GM23338 (cell line): ENCODE measurements at regions not wholly inside any gene's neighbourhood (a gene's known extent, or its start where the extent isn't known, plus 50 kb on each side); places are given as distances from the start of the nearest gene placed in this dataset.
A peak's percentile ranks its signal among the peaks of the same experiment; 100 is the strongest.

Experiments
- ATAC-seq: fragments of 200-7000 bp; cut with Tn5 transposase; 3 replicates; pipeline ENCODE4 v1.9.1; 2020
- DNase-seq: peaks from one replicate; pipeline ENCODE4 v3.0.0-alpha.2; 2015; ENCODE audit warnings: low spot score
- H2AFZ ChIP-seq: fragments of 200-600 bp; sonication (generic); 2 replicates; pipeline ENCODE4 v1.8.0; 2016; ENCODE audit warnings: antibody characterized with exemption, mild to moderate bottlenecking, moderate library complexity
- H3F3A ChIP-seq: fragments of 200-600 bp; sonication (generic); replicated peaks from 2 replicates; pipeline ENCODE4 v1.8.0; 2017; ENCODE audit warnings: antibody characterized with exemption, mixed run types, low read depth
- H3K27ac ChIP-seq: fragments of 200-600 bp; sonication (generic); 2 replicates; pipeline ENCODE4 v1.6.1; 2016; ENCODE audit warnings: low read depth
- H3K27me3 ChIP-seq: fragments of 200-600 bp; sonication (generic); 2 replicates; pipeline ENCODE4 v1.8.0; 2016; ENCODE audit warnings: mild to moderate bottlenecking, mixed run types, moderate library complexity; ENCODE audit not compliant: insufficient read depth
- H3K36me3 ChIP-seq: fragments of 200-600 bp; sonication (generic); 2 replicates; pipeline ENCODE4 v1.8.0; 2016; ENCODE audit warnings: mild to moderate bottlenecking; ENCODE audit not compliant: insufficient read depth
- H3K4me1 ChIP-seq: fragments of 200-600 bp; sonication (generic); 2 replicates; pipeline ENCODE4 v1.8.0; 2016; ENCODE audit warnings: mild to moderate bottlenecking, moderate library complexity; ENCODE audit not compliant: insufficient read depth
- H3K4me2 ChIP-seq: fragments of 200-600 bp; sonication (generic); 2 replicates; pipeline ENCODE4 v1.7.1; 2017; ENCODE audit warnings: mixed run types
- H3K4me3 ChIP-seq: fragments of 200-600 bp; sonication (generic); 2 replicates; pipeline ENCODE4 v1.6.1; 2016; ENCODE audit warnings: mixed run types
- H3K79me2 ChIP-seq: fragments of 200-600 bp; sonication (generic); replicated peaks from 2 replicates; pipeline ENCODE4 v1.8.0; 2017; ENCODE audit warnings: mild to moderate bottlenecking; ENCODE audit not compliant: insufficient read depth
- H3K9me2 ChIP-seq: fragments of 200-600 bp; sonication (generic); 2 replicates; pipeline ENCODE4 v1.8.0; 2017; ENCODE audit not compliant: insufficient read depth
- H4K20me1 ChIP-seq: fragments of 200-600 bp; sonication (generic); replicated peaks from 2 replicates; pipeline ENCODE4 v1.8.0; 2017; ENCODE audit warnings: mild to moderate bottlenecking; ENCODE audit not compliant: insufficient read depth
- H3K27ac Mint-ChIP-seq: 2 replicates; pipeline ENCODE4 v1.8.0; 2020; ENCODE audit warnings: inconsistent platforms, mild to moderate bottlenecking, moderate library complexity, mixed read lengths
- H3K27me3 Mint-ChIP-seq: 3 replicates; pipeline ENCODE4 v1.8.0; 2022; ENCODE audit warnings: low read depth, mild to moderate bottlenecking, moderate library complexity, mixed read lengths, inconsistent platforms; ENCODE audit not compliant: insufficient read depth, poor library complexity
- H3K36me3 Mint-ChIP-seq: 3 replicates; pipeline ENCODE4 v1.8.0; 2021; ENCODE audit warnings: low read depth, mild to moderate bottlenecking, inconsistent platforms, moderate library complexity, mixed read lengths
- H3K4me1 Mint-ChIP-seq: 3 replicates; pipeline ENCODE4 v1.8.0; 2020; ENCODE audit warnings: mild to moderate bottlenecking, inconsistent platforms, mixed read lengths
- H3K4me3 Mint-ChIP-seq: 3 replicates; pipeline ENCODE4 v1.8.0; 2021; ENCODE audit warnings: moderate library complexity, mild to moderate bottlenecking, inconsistent platforms, mixed read lengths
- H3K9me3 Mint-ChIP-seq: 3 replicates; pipeline ENCODE4 v1.8.0; 2020; ENCODE audit warnings: moderate library complexity, mild to moderate bottlenecking, inconsistent platforms, mixed read lengths
- EZH2 ChIP-seq: fragments of 200-600 bp; sonication (generic); IDR thresholded peaks from one replicate; pipeline ENCODE4 v1.8.0; 2017; ENCODE audit warnings: antibody characterized with exemption, mild to moderate bottlenecking, low read depth; ENCODE audit not compliant: unreplicated experiment
- EZH2phosphoT487 ChIP-seq: fragments of 200-600 bp; sonication (generic); IDR thresholded peaks from one replicate; pipeline ENCODE4 v1.8.1; 2018; ENCODE audit warnings: antibody characterized with exemption; ENCODE audit not compliant: unreplicated experiment
- STAT1 ChIP-seq: IDR thresholded peaks from one replicate; pipeline ENCODE4 v1.6.1; 2016; ENCODE audit warnings: antibody characterized with exemption; ENCODE audit not compliant: unreplicated experiment
- ZNF114 ChIP-seq: fragments of 250-450 bp; sonication (Bioruptor Pico); IDR thresholded peaks from 2 replicates; pipeline ENCODE4 v1.5.0; 2020; ENCODE audit warnings: mild to moderate bottlenecking, moderate library complexity
- ZNF331 ChIP-seq: fragments of 250-450 bp; sonication (Bioruptor Pico); IDR thresholded peaks from 2 replicates; pipeline ENCODE4 v1.5.0; 2020; ENCODE audit warnings: low read depth, mild to moderate bottlenecking, moderate library complexity
- TF ChIP-seq, protein P1 (sequence below), 2 experiments: fragments of 200-600 bp in 1 of 2; sonication (generic) in 1 of 2; conservative IDR thresholded peaks; 2 replicates each; pipeline versions ENCODE4 v1.5.1 to v1.6.1; 2016 to 2017; ENCODE audit warnings: antibody characterized with exemption in 2 of 2, low read depth in 2 of 2, mild to moderate bottlenecking in 2 of 2, moderate library complexity in 1 of 2
- TF ChIP-seq, protein P2 (sequence below): fragments of 250-450 bp; sonication (Bioruptor Pico); IDR thresholded peaks from 2 replicates; pipeline ENCODE4 v1.5.0; 2020; ENCODE audit warnings: mild to moderate bottlenecking, moderate library complexity

DNA sequence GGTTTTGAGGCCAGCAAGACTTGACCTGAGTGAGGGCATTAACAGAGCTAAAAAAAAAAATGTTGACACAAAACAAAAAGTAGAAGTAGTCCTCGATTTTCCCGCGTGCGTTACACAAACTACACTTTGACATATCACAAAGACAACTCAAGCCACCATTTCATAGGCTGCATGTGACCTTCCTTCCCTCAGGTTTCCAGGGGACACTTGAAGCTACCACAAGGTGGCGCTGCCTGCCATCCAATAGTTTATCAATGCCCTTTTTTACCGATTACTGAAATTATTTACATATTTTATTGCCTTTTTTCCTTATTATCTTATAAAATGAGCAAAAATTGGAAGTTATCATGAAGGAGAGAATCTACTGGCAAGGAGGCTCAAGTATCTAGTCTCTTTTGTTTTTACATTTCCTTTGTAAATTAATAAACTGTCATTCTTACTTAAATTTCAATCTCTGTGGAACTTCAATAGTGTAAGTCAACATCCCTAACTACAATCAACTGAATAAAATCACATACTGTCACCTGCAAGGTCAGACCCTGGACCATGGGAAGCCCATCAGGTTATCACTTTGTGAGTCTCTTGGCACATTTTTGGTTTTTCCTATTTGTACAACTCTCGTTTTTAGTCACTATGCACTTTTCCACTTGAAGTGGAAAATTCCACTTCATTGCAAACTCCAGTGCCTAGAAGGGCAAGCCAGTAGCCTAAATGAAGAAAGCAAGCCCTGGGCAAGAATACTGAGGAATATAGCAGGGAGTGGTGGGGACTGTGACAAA is 84.6 kb upstream of the CPSF6 start:
- H4K20me1 ChIP-seq = no peaks in the 10 kb centered on the region
- H3K79me2 ChIP-seq = no peaks in the 10 kb centered on the region
- DNase-seq (peak; percentile 91), ATAC-seq (peak; percentile 61)
- H3F3A ChIP-seq = no peaks in the 10 kb centered on the region
- H2AFZ ChIP-seq = peak overlapping the region; percentile 44; the same call in 1 of the 2 replicates
- no peaks in the 10 kb centered on the region for H3K27me3 ChIP-seq
- no peak overlapping the region for H3K4me3 ChIP-seq
- no peak for TF ChIP-seq ZNF331 (CRISPR knock-in tag)
- TF ChIP-seq, protein P1, sequence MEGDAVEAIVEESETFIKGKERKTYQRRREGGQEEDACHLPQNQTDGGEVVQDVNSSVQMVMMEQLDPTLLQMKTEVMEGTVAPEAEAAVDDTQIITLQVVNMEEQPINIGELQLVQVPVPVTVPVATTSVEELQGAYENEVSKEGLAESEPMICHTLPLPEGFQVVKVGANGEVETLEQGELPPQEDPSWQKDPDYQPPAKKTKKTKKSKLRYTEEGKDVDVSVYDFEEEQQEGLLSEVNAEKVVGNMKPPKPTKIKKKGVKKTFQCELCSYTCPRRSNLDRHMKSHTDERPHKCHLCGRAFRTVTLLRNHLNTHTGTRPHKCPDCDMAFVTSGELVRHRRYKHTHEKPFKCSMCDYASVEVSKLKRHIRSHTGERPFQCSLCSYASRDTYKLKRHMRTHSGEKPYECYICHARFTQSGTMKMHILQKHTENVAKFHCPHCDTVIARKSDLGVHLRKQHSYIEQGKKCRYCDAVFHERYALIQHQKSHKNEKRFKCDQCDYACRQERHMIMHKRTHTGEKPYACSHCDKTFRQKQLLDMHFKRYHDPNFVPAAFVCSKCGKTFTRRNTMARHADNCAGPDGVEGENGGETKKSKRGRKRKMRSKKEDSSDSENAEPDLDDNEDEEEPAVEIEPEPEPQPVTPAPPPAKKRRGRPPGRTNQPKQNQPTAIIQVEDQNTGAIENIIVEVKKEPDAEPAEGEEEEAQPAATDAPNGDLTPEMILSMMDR (conservative IDR thresholded peaks at IDR 0.05; ENCODE audit: low read depth in 2 of 2) = peak; percentile 97 to 99
- peaks cover 2% of the 10 kb centered on the region; the same call in 1 of the 2 replicates for H3K9me2 ChIP-seq
- no peak overlapping the region for H3K4me2 ChIP-seq
- no peaks in the 10 kb centered on the region for H3K36me3 Mint-ChIP-seq
- H3K4me1 Mint-ChIP-seq = peaks cover 3% of the 10 kb centered on the region; the same call in 2 of the 3 replicates
- H3K4me3 Mint-ChIP-seq = no peak overlapping the region
- H3K27ac Mint-ChIP-seq = no peak overlapping the region
- H3K9me3 Mint-ChIP-seq = no peaks in the 10 kb centered on the region
- peaks cover 5% of the 10 kb centered on the region; the same call in 1 of the 2 replicates for H3K4me1 ChIP-seq
- H3K36me3 ChIP-seq = no peaks in the 10 kb centered on the region
- no peak overlapping the region for H3K27ac ChIP-seq
- peaks cover 1% of the 10 kb centered on the region for H3K27me3 Mint-ChIP-seq

DNA sequence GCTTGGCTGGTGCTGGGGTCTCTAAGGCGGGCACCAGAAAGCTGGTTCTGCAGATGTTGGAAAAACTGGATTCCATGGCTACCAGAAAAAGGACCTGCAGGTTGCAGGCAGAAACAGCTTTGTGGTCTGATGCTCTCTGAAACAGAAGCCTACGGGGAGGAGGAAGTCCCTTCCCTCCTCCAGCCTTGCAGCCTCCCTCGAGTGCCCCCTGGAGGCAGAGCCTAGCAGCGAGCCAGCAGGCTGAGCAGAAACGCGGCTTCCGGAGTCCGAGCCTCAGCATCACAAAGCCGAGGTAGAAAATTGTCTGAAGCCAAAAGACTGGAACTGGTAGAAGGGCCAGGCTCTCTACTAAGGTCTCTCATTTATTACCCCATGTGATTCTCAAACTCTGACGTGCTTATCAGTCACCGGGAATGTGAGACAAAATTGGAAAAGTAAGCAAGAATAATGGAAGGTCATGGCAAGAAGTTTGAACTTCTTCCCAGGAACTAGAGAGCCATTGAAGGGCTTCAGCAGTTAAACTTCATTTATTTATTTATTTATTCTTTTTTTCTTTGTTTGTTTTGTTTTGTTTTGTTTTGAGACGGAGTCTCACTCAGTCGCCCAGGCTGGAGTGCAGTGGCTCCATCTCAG is 82.2 kb upstream of the CPSF6 start:
- Mint-ChIP-seq H3K9me3 (no peaks in the 10 kb centered on the region), H3K4me3 (no peak overlapping the region), H3K27ac (no peak overlapping the region), H3K4me1 (peaks cover 3% of the 10 kb centered on the region; the same call in 2 of the 3 replicates), H3K27me3 (no peaks in the 10 kb centered on the region), H3K36me3 (no peaks in the 10 kb centered on the region)
- Histone ChIP-seq H3K36me3 (no peaks in the 10 kb centered on the region), H3K4me1 (peaks cover 5% of the 10 kb centered on the region; the same call in 1 of the 2 replicates), H3K4me2 (peak overlapping the region; percentile 35; the same call in 1 of the 2 replicates), H3K27ac (no peak overlapping the region), H2AFZ (peak overlapping the region; percentile 87), H3K4me3 (no peak overlapping the region), H3K27me3 (no peaks in the 10 kb centered on the region), H4K20me1 (no peaks in the 10 kb centered on the region), H3K79me2 (no peaks in the 10 kb centered on the region), H3F3A (no peaks in the 10 kb centered on the region), H3K9me2 (no peaks in the 10 kb centered on the region)
- peak; percentile 95 for DNase-seq
- TF ChIP-seq STAT1 = no peak
- TF ChIP-seq, protein P1 (conservative IDR thresholded peaks at IDR 0.05; ENCODE audit: low read depth in 2 of 2) = peak; percentile 95 to 96
- TF ChIP-seq, protein P2, sequence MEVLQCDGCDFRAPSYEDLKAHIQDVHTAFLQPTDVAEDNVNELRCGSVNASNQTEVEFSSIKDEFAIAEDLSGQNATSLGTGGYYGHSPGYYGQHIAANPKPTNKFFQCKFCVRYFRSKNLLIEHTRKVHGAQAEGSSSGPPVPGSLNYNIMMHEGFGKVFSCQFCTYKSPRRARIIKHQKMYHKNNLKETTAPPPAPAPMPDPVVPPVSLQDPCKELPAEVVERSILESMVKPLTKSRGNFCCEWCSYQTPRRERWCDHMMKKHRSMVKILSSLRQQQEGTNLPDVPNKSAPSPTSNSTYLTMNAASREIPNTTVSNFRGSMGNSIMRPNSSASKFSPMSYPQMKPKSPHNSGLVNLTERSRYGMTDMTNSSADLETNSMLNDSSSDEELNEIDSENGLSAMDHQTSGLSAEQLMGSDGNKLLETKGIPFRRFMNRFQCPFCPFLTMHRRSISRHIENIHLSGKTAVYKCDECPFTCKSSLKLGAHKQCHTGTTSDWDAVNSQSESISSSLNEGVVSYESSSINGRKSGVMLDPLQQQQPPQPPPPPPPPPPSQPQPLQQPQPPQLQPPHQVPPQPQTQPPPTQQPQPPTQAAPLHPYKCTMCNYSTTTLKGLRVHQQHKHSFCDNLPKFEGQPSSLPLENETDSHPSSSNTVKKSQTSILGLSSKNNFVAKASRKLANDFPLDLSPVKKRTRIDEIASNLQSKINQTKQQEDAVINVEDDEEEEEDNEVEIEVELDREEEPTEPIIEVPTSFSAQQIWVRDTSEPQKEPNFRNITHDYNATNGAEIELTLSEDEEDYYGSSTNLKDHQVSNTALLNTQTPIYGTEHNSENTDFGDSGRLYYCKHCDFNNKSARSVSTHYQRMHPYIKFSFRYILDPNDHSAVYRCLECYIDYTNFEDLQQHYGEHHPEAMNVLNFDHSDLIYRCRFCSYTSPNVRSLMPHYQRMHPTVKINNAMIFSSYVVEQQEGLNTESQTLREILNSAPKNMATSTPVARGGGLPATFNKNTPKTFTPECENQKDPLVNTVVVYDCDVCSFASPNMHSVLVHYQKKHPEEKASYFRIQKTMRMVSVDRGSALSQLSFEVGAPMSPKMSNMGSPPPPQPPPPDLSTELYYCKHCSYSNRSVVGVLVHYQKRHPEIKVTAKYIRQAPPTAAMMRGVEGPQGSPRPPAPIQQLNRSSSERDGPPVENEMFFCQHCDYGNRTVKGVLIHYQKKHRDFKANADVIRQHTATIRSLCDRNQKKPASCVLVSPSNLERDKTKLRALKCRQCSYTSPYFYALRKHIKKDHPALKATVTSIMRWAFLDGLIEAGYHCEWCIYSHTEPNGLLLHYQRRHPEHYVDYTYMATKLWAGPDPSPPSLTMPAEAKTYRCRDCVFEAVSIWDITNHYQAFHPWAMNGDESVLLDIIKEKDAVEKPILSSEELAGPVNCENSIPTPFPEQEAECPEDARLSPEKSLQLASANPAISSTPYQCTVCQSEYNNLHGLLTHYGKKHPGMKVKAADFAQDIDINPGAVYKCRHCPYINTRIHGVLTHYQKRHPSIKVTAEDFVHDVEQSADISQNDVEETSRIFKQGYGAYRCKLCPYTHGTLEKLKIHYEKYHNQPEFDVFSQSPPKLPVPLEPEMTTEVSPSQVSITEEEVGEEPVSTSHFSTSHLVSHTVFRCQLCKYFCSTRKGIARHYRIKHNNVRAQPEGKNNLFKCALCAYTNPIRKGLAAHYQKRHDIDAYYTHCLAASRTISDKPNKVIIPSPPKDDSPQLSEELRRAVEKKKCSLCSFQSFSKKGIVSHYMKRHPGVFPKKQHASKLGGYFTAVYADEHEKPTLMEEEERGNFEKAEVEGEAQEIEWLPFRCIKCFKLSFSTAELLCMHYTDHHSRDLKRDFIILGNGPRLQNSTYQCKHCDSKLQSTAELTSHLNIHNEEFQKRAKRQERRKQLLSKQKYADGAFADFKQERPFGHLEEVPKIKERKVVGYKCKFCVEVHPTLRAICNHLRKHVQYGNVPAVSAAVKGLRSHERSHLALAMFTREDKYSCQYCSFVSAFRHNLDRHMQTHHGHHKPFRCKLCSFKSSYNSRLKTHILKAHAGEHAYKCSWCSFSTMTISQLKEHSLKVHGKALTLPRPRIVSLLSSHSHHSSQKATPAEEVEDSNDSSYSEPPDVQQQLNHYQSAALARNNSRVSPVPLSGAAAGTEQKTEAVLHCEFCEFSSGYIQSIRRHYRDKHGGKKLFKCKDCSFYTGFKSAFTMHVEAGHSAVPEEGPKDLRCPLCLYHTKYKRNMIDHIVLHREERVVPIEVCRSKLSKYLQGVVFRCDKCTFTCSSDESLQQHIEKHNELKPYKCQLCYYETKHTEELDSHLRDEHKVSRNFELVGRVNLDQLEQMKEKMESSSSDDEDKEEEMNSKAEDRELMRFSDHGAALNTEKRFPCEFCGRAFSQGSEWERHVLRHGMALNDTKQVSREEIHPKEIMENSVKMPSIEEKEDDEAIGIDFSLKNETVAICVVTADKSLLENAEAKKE (CRISPR knock-in tag) = no peak; the same call in 1 of the 2 replicates
- no peak for TF ChIP-seq EZH2phosphoT487
- TF ChIP-seq EZH2 = no peak
- no peak for TF ChIP-seq ZNF114 (CRISPR knock-in tag)
- TF ChIP-seq ZNF331 (CRISPR knock-in tag) = no peak
- peak; percentile 96 for ATAC-seq
